ENCODE measurements at regions not wholly inside any gene's neighbourhood (a gene's known extent, or its start where the extent isn't known, plus 50 kb on each side); places are given as distances from the start of the nearest gene placed in this dataset.

DNA sequence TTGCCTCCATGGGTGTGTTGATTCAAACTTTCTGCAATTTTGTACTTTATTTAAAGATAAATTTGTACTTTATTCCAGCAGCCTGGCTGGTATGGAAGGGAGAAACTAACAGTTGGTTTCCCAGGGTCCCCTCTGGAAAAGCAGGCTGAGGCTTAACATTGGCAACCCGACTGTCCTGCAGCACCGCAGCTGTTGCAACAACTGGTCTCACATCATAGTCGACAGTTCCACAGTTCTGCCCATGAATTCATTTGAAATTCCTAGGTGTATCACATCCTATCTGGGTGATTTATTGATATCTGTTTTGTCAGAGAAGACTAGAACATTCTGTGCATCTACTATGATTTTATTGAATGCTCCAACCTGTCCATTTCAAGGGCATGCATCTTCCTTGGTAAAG lies 98.8 kb upstream of the GATB start:
- Mint-ChIP-seq H3K9me3 (no peaks in the 10 kb centered on the region), H3K27ac (no peak overlapping the region), H3K4me1 (ENCODE audit: unreplicated experiment) (no peaks in the 10 kb centered on the region), H3K36me3 (no peaks in the 10 kb centered on the region), H3K4me3 (no peak overlapping the region), H3K27me3 (peaks cover 15% of the 10 kb centered on the region)
- no peak for DNase-seq (ENCODE audit: extremely low spot score, unreplicated experiment)
- TF ChIP-seq, protein P1, sequence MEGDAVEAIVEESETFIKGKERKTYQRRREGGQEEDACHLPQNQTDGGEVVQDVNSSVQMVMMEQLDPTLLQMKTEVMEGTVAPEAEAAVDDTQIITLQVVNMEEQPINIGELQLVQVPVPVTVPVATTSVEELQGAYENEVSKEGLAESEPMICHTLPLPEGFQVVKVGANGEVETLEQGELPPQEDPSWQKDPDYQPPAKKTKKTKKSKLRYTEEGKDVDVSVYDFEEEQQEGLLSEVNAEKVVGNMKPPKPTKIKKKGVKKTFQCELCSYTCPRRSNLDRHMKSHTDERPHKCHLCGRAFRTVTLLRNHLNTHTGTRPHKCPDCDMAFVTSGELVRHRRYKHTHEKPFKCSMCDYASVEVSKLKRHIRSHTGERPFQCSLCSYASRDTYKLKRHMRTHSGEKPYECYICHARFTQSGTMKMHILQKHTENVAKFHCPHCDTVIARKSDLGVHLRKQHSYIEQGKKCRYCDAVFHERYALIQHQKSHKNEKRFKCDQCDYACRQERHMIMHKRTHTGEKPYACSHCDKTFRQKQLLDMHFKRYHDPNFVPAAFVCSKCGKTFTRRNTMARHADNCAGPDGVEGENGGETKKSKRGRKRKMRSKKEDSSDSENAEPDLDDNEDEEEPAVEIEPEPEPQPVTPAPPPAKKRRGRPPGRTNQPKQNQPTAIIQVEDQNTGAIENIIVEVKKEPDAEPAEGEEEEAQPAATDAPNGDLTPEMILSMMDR (conservative IDR thresholded peaks at IDR 0.05), result no peak

GRCh38 chr4:151858356-151858755 lies 97.5 kb upstream of the GATB start:
- Mint-ChIP-seq H3K27ac (no peak overlapping the region), H3K4me1 (ENCODE audit: unreplicated experiment) (no peaks in the 10 kb centered on the region), H3K9me3 (no peaks in the 10 kb centered on the region), H3K27me3 (peaks cover 18% of the 10 kb centered on the region), H3K4me3 (no peak overlapping the region), H3K36me3 (no peaks in the 10 kb centered on the region)
- TF ChIP-seq, protein P1 (conservative IDR thresholded peaks at IDR 0.05), result no peak
- no peak for DNase-seq (ENCODE audit: extremely low spot score, unreplicated experiment)

DNA sequence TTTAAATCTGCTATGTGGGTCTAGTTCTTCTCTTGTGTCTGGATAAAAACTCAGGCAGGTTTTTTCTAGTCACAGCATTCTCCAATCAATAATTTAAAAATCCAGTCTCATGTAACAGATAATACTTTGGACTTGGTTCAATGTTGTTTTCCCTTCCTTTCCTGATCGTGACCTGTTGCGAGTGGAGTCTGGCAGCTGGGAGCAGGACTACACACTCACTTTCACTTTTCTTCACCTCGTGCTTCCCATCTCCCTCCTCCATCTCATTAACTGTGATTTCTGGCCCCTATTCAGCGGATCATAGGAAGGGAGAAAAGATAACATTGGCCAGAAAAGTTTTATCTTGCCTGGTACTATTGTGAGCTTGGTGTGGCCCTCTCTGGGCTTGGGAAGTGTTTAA lies 96.6 kb upstream of the GATB start:
- no peaks in the 10 kb centered on the region for H3K9me3 Mint-ChIP-seq
- peaks cover 24% of the 10 kb centered on the region for H3K27me3 Mint-ChIP-seq
- no peaks in the 10 kb centered on the region for H3K4me1 Mint-ChIP-seq (ENCODE audit: unreplicated experiment)
- no peak for DNase-seq (ENCODE audit: extremely low spot score, unreplicated experiment)
- TF ChIP-seq, protein P1 (conservative IDR thresholded peaks at IDR 0.05), result no peak
- no peak overlapping the region for H3K4me3 Mint-ChIP-seq
- no peaks in the 10 kb centered on the region for H3K36me3 Mint-ChIP-seq
- no peak overlapping the region for H3K27ac Mint-ChIP-seq

DNA sequence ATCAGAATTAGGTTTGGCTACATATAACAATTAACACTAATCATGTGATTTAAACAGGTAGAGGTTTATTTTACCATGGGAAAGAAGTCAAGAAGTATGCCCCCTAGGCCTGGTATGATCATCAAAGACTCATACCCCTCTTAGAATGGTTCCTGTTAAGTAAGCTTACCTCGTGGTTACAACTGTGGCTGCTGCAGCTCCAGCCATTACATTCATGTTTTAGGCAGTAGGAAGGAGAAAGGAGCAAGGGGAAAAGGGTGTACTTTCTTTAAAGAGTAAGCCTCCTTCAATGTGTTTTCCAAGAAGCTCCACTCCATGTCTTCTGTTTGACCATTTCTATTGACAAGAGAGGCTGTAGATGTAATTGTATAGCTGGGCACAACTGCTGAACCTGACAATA lies 94.9 kb upstream of the GATB start:
- Mint-ChIP-seq H3K9me3 (no peaks in the 10 kb centered on the region), H3K27ac (no peak overlapping the region), H3K36me3 (no peaks in the 10 kb centered on the region), H3K27me3 (peaks cover 22% of the 10 kb centered on the region), H3K4me1 (ENCODE audit: unreplicated experiment) (no peaks in the 10 kb centered on the region), H3K4me3 (no peak overlapping the region)
- TF ChIP-seq, protein P1 (conservative IDR thresholded peaks at IDR 0.05), result no peak
- DNase-seq (ENCODE audit: extremely low spot score, unreplicated experiment), result no peak

DNA sequence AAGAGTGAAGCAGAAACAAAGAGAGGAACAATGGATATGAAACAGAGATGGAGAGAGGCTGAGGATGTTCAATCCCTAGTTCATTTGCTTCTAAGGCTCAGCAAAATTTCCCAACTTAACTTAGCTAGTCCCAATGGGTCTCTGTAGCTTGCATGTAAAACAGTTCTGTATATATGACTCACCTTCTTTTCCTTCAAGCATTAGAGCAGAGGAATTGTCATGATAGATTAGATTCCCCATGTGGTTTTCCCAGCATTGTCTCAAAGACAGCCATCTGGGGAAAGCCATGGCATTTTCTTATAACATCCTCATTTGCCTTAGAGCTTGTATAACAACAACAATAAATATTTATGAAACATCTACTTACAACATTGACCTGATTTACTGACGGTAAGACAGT lies 93.9 kb upstream of the GATB start:
- TF ChIP-seq, protein P1 (conservative IDR thresholded peaks at IDR 0.05), result no peak
- Mint-ChIP-seq H3K9me3 (no peaks in the 10 kb centered on the region), H3K36me3 (no peaks in the 10 kb centered on the region), H3K4me1 (ENCODE audit: unreplicated experiment) (no peaks in the 10 kb centered on the region), H3K27ac (no peak overlapping the region), H3K4me3 (no peak overlapping the region), H3K27me3 (peaks cover 22% of the 10 kb centered on the region)
- DNase-seq (ENCODE audit: extremely low spot score, unreplicated experiment), result no peak

DNA sequence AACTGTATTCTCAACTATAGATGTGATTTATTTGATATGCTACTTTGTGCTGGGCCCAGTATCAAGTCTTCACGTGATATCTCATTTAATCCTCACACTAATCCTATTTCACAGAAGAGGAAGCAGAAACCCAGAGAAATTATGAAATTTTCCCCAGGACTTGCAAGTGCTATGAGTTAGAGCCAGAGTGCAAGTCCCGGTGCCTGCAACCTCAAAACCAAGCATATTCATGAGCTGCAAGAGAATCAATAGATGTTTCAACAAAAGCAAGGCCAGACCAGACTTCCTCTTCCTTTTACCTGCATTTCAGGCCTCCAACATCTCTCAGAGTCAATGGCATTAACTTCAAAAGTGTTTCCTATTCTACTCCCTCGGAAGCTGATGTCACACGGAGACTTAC lies 92.2 kb upstream of the GATB start:
- Mint-ChIP-seq H3K4me3 (no peak overlapping the region), H3K36me3 (peaks cover 4% of the 10 kb centered on the region), H3K27ac (no peak overlapping the region), H3K9me3 (no peaks in the 10 kb centered on the region), H3K4me1 (ENCODE audit: unreplicated experiment) (no peaks in the 10 kb centered on the region), H3K27me3 (peaks cover 16% of the 10 kb centered on the region)
- no peak for DNase-seq (ENCODE audit: extremely low spot score, unreplicated experiment)
- TF ChIP-seq, protein P1 (conservative IDR thresholded peaks at IDR 0.05), result no peak
